OCI-LY7 (cell line): ENCODE measurements at regions not wholly inside any gene's neighbourhood (a gene's known extent, or its start where the extent isn't known, plus 50 kb on each side); places are given as distances from the start of the nearest gene placed in this dataset.

ENCODE experiments used
- CTCF ChIP-seq: fragments of 200-600 bp; sonication (generic); conservative IDR thresholded peaks from 2 replicates; pipeline ENCODE4 v1.5.1; 2014; ENCODE audit warnings: mild to moderate bottlenecking, antibody characterized with exemption, low read length, moderate library complexity, mixed read lengths
- EZH2phosphoT487 ChIP-seq: fragments of 200-600 bp; sonication (generic); IDR thresholded peaks from 2 replicates; pipeline ENCODE4 v1.6.1; 2018; ENCODE audit warnings: low read depth, borderline replicate concordance, mild to moderate bottlenecking, mixed run types, antibody characterized with exemption, low read length, moderate library complexity, mixed read lengths

- TF ChIP-seq CTCF (no peak), EZH2phosphoT487 (no peak)
Measured at GRCh38 chr7:20075992-20076820, 141.0 kb downstream of the MACC1 start.
